Liver (tissue), 3 donors: ENCODE measurements at regions not wholly inside any gene's neighbourhood (a gene's known extent, or its start where the extent isn't known, plus 50 kb on each side); places are given as distances from the start of the nearest gene placed in this dataset.

Experiments used
- RAD21 ChIP-seq, 2 donors: IDR thresholded peaks; 2 replicates each; pipeline ENCODE4 v1.6.1; 2016; ENCODE audit warnings: antibody characterized with exemption in 2 of 2, mild to moderate bottlenecking in 2 of 2
- RXRA ChIP-seq, 2 donors: IDR thresholded peaks; 2 replicates each; pipeline ENCODE4 v1.6.1; 2017 to 2018; ENCODE audit warnings: antibody characterized with exemption in 2 of 2, mild to moderate bottlenecking in 1 of 2
- TF ChIP-seq, protein P1 (sequence below): fragments of 150-350 bp; IDR thresholded peaks from 2 replicates; pipeline ENCODE4 v1.5.1; 2017; ENCODE audit warnings: improper control_type of control experiment, low read depth, low read length; ENCODE audit not compliant: missing input control
- TF ChIP-seq, protein P2 (sequence below): IDR thresholded peaks from 2 replicates; pipeline ENCODE4 v1.6.1; 2016; ENCODE audit warnings: antibody characterized with exemption
- TF ChIP-seq, protein P3 (sequence below): IDR thresholded peaks from 2 replicates; pipeline ENCODE4 v1.6.1; 2016; ENCODE audit warnings: antibody characterized with exemption, mild to moderate bottlenecking
- donor health status: healthy.
- donor health status: healthy.

DNA sequence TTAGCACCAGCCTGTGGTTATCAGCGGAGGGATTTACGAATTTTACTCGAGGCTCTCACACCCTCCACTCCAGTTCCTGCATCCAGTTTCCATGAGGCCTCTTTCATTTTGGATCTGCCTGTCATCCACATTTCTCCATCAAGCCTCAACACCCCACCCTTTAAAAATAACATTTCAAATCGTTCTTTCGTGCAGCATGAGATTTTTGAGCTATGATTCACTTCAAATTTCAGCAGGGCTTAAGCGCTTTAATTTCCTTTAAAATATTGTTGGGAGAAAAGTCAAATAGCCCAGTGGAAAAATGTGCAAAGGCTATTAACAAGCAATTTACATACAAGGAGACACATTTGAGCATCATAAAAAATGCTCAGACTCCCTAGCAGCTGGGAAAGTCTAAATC, 103.2 kb downstream of the MSX2 start:
- TF ChIP-seq, protein P1, sequence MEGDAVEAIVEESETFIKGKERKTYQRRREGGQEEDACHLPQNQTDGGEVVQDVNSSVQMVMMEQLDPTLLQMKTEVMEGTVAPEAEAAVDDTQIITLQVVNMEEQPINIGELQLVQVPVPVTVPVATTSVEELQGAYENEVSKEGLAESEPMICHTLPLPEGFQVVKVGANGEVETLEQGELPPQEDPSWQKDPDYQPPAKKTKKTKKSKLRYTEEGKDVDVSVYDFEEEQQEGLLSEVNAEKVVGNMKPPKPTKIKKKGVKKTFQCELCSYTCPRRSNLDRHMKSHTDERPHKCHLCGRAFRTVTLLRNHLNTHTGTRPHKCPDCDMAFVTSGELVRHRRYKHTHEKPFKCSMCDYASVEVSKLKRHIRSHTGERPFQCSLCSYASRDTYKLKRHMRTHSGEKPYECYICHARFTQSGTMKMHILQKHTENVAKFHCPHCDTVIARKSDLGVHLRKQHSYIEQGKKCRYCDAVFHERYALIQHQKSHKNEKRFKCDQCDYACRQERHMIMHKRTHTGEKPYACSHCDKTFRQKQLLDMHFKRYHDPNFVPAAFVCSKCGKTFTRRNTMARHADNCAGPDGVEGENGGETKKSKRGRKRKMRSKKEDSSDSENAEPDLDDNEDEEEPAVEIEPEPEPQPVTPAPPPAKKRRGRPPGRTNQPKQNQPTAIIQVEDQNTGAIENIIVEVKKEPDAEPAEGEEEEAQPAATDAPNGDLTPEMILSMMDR, result no peak
- TF ChIP-seq, protein P2, sequence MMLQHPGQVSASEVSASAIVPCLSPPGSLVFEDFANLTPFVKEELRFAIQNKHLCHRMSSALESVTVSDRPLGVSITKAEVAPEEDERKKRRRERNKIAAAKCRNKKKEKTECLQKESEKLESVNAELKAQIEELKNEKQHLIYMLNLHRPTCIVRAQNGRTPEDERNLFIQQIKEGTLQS, result no peak
- TF ChIP-seq RAD21 (IDR thresholded peaks at IDR 0.05) (no peak), RXRA (IDR thresholded peaks at IDR 0.05) (no peak)
- TF ChIP-seq, protein P3, sequence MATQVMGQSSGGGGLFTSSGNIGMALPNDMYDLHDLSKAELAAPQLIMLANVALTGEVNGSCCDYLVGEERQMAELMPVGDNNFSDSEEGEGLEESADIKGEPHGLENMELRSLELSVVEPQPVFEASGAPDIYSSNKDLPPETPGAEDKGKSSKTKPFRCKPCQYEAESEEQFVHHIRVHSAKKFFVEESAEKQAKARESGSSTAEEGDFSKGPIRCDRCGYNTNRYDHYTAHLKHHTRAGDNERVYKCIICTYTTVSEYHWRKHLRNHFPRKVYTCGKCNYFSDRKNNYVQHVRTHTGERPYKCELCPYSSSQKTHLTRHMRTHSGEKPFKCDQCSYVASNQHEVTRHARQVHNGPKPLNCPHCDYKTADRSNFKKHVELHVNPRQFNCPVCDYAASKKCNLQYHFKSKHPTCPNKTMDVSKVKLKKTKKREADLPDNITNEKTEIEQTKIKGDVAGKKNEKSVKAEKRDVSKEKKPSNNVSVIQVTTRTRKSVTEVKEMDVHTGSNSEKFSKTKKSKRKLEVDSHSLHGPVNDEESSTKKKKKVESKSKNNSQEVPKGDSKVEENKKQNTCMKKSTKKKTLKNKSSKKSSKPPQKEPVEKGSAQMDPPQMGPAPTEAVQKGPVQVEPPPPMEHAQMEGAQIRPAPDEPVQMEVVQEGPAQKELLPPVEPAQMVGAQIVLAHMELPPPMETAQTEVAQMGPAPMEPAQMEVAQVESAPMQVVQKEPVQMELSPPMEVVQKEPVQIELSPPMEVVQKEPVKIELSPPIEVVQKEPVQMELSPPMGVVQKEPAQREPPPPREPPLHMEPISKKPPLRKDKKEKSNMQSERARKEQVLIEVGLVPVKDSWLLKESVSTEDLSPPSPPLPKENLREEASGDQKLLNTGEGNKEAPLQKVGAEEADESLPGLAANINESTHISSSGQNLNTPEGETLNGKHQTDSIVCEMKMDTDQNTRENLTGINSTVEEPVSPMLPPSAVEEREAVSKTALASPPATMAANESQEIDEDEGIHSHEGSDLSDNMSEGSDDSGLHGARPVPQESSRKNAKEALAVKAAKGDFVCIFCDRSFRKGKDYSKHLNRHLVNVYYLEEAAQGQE, result no peak
